NCI-H1105 treated with DMSO at 0.1 percent for 48 hours (cell line): ENCODE measurements at regions not wholly inside any gene's neighbourhood (a gene's known extent, or its start where the extent isn't known, plus 50 kb on each side); places are given as distances from the start of the nearest gene placed in this dataset.
"Not testable (repeated sequence)": the region's sequence is repeated elsewhere in the genome, so short reads cannot be mapped to it uniquely, and the experiment has no call there.

Experiments used
- DNase-seq: peaks from one replicate; lab custom pipeline; 2025; lab: John Stamatoyannopoulos, UW

GRCh38 chr5:125251703-125252102, 505.3 kb upstream of the ZNF608 start:
- no peak for DNase-seq

DNA sequence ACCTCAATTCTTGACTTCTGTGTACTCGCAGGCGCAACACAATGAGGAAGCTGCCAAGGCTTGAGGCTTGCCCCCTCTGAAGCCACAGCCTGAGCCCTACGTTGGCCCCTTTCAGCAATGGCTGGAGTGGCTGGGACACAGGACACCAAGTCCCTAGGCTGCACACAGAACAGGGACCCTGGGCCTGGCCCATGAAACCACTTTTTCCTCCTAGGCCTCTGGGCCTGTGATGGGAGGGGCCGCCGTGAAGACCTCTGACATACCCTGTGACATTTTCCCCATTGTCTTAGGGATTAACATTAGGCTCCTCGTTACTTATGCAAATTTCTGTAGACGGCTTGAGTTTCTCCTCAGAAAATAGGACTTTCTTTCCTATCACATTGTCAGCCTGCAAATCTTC, 507.2 kb upstream of the ZNF608 start:
- not testable (repeated sequence) for DNase-seq

DNA sequence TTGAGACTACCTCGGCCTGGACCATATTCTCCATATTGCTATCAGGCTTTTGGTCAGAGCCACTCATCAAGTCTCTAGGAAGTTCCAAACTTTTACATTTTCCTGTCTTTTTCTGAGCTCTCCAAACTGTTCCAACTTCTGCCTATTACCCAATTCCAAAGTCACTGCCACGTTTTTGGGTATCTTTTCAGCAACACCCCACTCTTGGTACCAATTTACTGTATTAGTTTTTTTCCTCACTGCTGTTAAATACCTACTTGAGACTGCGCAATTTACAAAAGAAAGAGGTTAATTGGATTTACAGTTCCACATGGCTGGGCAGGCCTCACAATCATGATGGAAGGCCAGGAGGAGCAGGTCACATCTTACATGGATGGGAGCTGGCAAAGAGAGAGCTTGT, 507.8 kb upstream of the ZNF608 start:
- DNase-seq, result no peak

- no peak for DNase-seq
These were observed 509.9 kb upstream of the ZNF608 start for GRCh38 chr5:125256296-125256695.

DNA sequence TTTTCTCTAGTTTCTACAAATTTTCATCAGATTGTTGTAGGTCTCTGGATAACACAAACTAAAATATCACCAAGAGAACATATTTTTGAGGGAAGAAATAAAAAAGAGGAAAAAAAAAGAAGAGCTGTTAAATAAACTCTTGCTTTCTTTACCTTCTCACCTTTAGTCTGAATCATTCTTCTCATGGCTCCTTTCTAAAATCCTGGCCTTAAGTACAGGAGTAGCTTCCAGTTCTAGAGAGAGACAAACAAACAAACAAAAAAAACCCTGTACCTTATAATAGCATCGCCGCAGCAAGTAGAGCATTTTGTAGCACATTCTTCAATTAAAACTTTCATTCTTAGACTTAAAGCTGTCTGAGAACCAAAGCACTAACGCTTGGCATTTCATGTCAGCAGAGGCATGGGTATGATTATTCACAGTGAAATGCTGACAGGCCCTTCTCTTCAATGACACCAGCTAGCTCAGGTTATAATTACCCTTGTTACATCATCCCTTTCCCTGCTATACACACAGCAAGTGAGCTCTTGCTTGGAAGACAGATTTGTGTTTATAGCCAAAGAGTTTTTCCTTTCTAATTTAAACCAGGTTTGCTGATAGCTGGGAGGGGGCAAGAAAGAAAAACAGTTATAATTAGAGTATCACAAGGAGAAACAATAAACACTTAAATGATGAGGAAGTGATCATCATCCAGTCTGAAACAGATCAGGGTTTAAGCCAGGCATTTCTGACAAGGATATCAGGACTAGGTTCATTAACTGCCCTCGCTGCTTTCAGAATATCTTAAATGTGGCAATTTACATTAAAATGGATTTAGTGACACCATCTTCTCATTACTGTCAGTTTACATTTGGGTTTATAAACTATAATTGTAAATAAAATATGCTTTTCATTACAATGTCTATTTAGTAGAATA, 510.9 kb upstream of the ZNF608 start:
- DNase-seq, result no peak

GRCh38 chr5:125257997-125258396, 511.6 kb upstream of the ZNF608 start:
- DNase-seq, result no peak

DNA sequence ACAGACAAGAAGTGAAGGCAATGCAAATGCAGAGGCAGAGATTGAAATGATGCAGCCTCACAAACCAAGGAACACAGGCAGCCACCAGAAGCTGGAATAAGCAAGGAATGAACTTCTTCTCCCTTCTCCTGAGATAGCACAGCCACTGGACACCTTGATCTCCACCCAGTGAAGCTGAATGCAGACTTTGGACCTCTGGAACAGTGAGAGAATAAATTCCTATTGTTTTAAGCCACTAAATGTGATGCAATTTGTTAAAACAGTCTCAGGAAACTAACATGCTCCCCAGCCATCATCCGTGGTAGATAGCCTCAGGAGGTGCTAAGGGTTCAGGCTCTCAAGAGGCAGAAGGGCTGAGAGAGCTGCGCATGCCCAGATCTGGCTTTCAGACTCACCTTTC, 512.2 kb upstream of the ZNF608 start:
- no peak for DNase-seq

- no peak for DNase-seq
These were observed 515.2 kb upstream of the ZNF608 start for GRCh38 chr5:125261505-125262250.

GRCh38 chr5:125262782-125263181, 516.3 kb upstream of the ZNF608 start:
- no peak for DNase-seq

- no peak for DNase-seq
These were observed 516.9 kb upstream of the ZNF608 start for GRCh38 chr5:125263356-125263755.

DNA sequence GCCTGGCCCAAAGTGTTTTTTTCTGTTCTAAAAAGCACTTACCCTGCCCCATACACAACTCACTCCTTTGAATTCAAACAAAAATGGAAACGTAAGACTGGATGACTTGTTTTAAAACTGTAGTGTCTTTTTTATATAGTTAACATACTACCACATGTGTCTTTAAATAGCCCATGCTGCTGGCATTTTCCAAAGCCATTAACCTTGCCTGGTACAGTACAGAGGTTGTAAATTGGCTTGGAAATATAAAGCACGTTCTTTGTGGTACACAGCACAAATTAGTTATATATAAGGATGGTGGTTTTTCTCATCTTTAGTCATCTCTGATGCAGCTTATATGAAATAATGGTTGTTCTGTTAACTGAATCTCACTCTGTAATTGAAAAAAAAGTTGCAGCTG, 519.7 kb upstream of the ZNF608 start:
- DNase-seq, result no peak

GRCh38 chr5:125267636-125268248, 521.3 kb upstream of the ZNF608 start:
- DNase-seq, result no peak

- no peak for DNase-seq
These were observed 523.5 kb upstream of the ZNF608 start for GRCh38 chr5:125269926-125270325.

DNA sequence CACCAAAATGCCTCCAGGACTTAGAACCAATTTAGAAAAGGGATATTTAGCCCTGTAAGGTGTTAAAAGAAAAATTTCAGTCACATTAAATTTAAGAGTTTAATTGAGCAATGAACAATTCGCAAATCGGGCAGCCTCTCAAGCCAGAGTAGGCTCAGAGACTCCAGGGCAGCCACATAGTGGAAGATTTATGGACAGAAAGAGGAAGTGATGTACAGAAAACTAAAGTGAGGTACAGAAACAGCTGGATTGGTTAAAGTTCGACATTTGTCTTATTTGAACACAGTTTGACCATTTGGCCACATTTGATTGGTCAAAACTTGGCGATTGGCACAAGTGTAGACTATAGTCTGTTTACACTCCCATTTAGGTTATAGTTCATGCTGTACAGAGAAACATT, 525.9 kb upstream of the ZNF608 start:
- DNase-seq, result no peak

GRCh38 chr5:125274211-125274610, 527.8 kb upstream of the ZNF608 start:
- DNase-seq, result no peak

GRCh38 chr5:125274938-125275724, 528.7 kb upstream of the ZNF608 start:
- no peak for DNase-seq

GRCh38 chr5:125275725-125276090, 529.3 kb upstream of the ZNF608 start:
- DNase-seq, result no peak

DNA sequence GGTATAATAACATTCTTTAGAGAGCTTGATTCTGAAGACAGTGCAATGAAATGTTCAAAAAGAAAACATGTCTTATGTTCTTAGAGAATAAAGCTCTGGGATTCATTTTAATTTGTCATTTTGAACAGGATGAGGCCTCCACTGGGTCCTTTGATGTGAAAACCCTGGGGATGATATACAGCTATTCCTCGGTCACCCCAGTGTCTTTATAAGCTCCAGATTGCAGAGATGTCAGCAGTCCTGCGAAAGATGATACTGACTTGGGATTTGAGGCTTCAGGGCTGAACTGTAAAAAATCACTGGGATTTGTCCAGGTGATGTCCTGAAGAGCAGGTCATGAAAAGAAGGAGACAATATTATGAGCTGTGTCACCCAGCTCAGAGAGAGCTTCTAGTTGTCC, 529.7 kb upstream of the ZNF608 start:
- no peak for DNase-seq

GRCh38 chr5:125277494-125278154, 531.2 kb upstream of the ZNF608 start:
- no peak for DNase-seq

GRCh38 chr5:125278711-125279110, 532.3 kb upstream of the ZNF608 start:
- DNase-seq, result no peak

DNA sequence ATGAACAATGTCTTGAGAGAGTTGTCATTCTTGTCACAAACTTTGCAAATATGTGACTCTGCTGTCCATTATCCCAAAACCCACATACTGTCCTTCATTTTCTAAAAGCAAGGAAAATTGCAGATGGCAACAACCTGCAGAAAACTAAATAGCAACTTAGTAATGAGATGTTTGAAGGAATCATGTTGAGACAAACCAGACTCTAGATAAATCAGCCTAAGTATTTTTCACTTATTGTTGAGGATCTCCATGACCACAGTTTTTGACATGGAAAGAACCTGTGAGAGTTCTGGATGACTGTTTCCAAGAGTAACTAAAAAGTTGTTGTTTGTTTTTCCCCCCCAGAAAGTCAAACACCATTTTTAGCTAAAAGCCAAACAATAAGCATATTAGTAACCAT, 535.2 kb upstream of the ZNF608 start:
- no peak for DNase-seq

- DNase-seq, result no peak
These were observed 536.9 kb upstream of the ZNF608 start for GRCh38 chr5:125283372-125283771.
